GM23338 (cell line): ENCODE measurements at regions not wholly inside any gene's neighbourhood (a gene's known extent, or its start where the extent isn't known, plus 50 kb on each side); places are given as distances from the start of the nearest gene placed in this dataset.

Source experiments
- ATAC-seq: fragments of 200-7000 bp; cut with Tn5 transposase; 3 replicates; pipeline ENCODE4 v1.9.1; 2020
- DNase-seq: peaks from one replicate; pipeline ENCODE4 v3.0.0-alpha.2; 2015; ENCODE audit warnings: low spot score
- H2AFZ ChIP-seq: fragments of 200-600 bp; sonication (generic); 2 replicates; pipeline ENCODE4 v1.8.0; 2016; ENCODE audit warnings: antibody characterized with exemption, mild to moderate bottlenecking, moderate library complexity
- H3F3A ChIP-seq: fragments of 200-600 bp; sonication (generic); replicated peaks from 2 replicates; pipeline ENCODE4 v1.8.0; 2017; ENCODE audit warnings: antibody characterized with exemption, mixed run types, low read depth
- H3K27ac ChIP-seq: fragments of 200-600 bp; sonication (generic); 2 replicates; pipeline ENCODE4 v1.6.1; 2016; ENCODE audit warnings: low read depth
- H3K27me3 ChIP-seq: fragments of 200-600 bp; sonication (generic); 2 replicates; pipeline ENCODE4 v1.8.0; 2016; ENCODE audit warnings: mild to moderate bottlenecking, mixed run types, moderate library complexity; ENCODE audit not compliant: insufficient read depth
- H3K36me3 ChIP-seq: fragments of 200-600 bp; sonication (generic); 2 replicates; pipeline ENCODE4 v1.8.0; 2016; ENCODE audit warnings: mild to moderate bottlenecking; ENCODE audit not compliant: insufficient read depth
- H3K4me1 ChIP-seq: fragments of 200-600 bp; sonication (generic); 2 replicates; pipeline ENCODE4 v1.8.0; 2016; ENCODE audit warnings: mild to moderate bottlenecking, moderate library complexity; ENCODE audit not compliant: insufficient read depth
- H3K4me2 ChIP-seq: fragments of 200-600 bp; sonication (generic); 2 replicates; pipeline ENCODE4 v1.7.1; 2017; ENCODE audit warnings: mixed run types
- H3K4me3 ChIP-seq: fragments of 200-600 bp; sonication (generic); 2 replicates; pipeline ENCODE4 v1.6.1; 2016; ENCODE audit warnings: mixed run types
- H3K79me2 ChIP-seq: fragments of 200-600 bp; sonication (generic); replicated peaks from 2 replicates; pipeline ENCODE4 v1.8.0; 2017; ENCODE audit warnings: mild to moderate bottlenecking; ENCODE audit not compliant: insufficient read depth
- H3K9me2 ChIP-seq: fragments of 200-600 bp; sonication (generic); 2 replicates; pipeline ENCODE4 v1.8.0; 2017; ENCODE audit not compliant: insufficient read depth
- H4K20me1 ChIP-seq: fragments of 200-600 bp; sonication (generic); replicated peaks from 2 replicates; pipeline ENCODE4 v1.8.0; 2017; ENCODE audit warnings: mild to moderate bottlenecking; ENCODE audit not compliant: insufficient read depth
- H3K27ac Mint-ChIP-seq: 2 replicates; pipeline ENCODE4 v1.8.0; 2020; ENCODE audit warnings: inconsistent platforms, mild to moderate bottlenecking, moderate library complexity, mixed read lengths
- H3K27me3 Mint-ChIP-seq: 3 replicates; pipeline ENCODE4 v1.8.0; 2022; ENCODE audit warnings: low read depth, mild to moderate bottlenecking, moderate library complexity, mixed read lengths, inconsistent platforms; ENCODE audit not compliant: insufficient read depth, poor library complexity
- H3K36me3 Mint-ChIP-seq: 3 replicates; pipeline ENCODE4 v1.8.0; 2021; ENCODE audit warnings: low read depth, mild to moderate bottlenecking, inconsistent platforms, moderate library complexity, mixed read lengths
- H3K4me1 Mint-ChIP-seq: 3 replicates; pipeline ENCODE4 v1.8.0; 2020; ENCODE audit warnings: mild to moderate bottlenecking, inconsistent platforms, mixed read lengths
- H3K4me3 Mint-ChIP-seq: 3 replicates; pipeline ENCODE4 v1.8.0; 2021; ENCODE audit warnings: moderate library complexity, mild to moderate bottlenecking, inconsistent platforms, mixed read lengths
- H3K9me3 Mint-ChIP-seq: 3 replicates; pipeline ENCODE4 v1.8.0; 2020; ENCODE audit warnings: moderate library complexity, mild to moderate bottlenecking, inconsistent platforms, mixed read lengths
- CREB1 ChIP-seq: fragments of 250-450 bp; sonication (Bioruptor Pico); IDR thresholded peaks from 2 replicates; pipeline ENCODE4 v1.5.0; 2020; ENCODE audit warnings: low read depth, mild to moderate bottlenecking, moderate library complexity
- ETS1 ChIP-seq: IDR thresholded peaks from 2 replicates; pipeline ENCODE4 v1.6.1; 2016; ENCODE audit warnings: antibody characterized with exemption
- EZH2 ChIP-seq: fragments of 200-600 bp; sonication (generic); IDR thresholded peaks from one replicate; pipeline ENCODE4 v1.8.0; 2017; ENCODE audit warnings: antibody characterized with exemption, mild to moderate bottlenecking, low read depth; ENCODE audit not compliant: unreplicated experiment
- JUNB ChIP-seq: IDR thresholded peaks from one replicate; pipeline ENCODE4 v1.6.1; 2016; ENCODE audit warnings: antibody characterized with exemption; ENCODE audit not compliant: unreplicated experiment
- NANOG ChIP-seq: IDR thresholded peaks from 2 replicates; pipeline ENCODE4 v1.6.1; 2016; ENCODE audit warnings: antibody characterized with exemption, borderline replicate concordance
- POLR2AphosphoS5 ChIP-seq: IDR thresholded peaks from 2 replicates; pipeline ENCODE4 v1.6.1; 2016; ENCODE audit warnings: antibody characterized with exemption, low read depth
- REST ChIP-seq: IDR thresholded peaks from one replicate; pipeline ENCODE4 v1.6.1; 2018; ENCODE audit warnings: antibody characterized with exemption; ENCODE audit not compliant: unreplicated experiment
- STAT1 ChIP-seq: IDR thresholded peaks from one replicate; pipeline ENCODE4 v1.6.1; 2016; ENCODE audit warnings: antibody characterized with exemption; ENCODE audit not compliant: unreplicated experiment
- ZNF114 ChIP-seq: fragments of 250-450 bp; sonication (Bioruptor Pico); IDR thresholded peaks from 2 replicates; pipeline ENCODE4 v1.5.0; 2020; ENCODE audit warnings: mild to moderate bottlenecking, moderate library complexity
- ZNF331 ChIP-seq: fragments of 250-450 bp; sonication (Bioruptor Pico); IDR thresholded peaks from 2 replicates; pipeline ENCODE4 v1.5.0; 2020; ENCODE audit warnings: low read depth, mild to moderate bottlenecking, moderate library complexity
- TF ChIP-seq, protein P1 (sequence below): fragments of 250-450 bp; sonication (Bioruptor Pico); IDR thresholded peaks from 2 replicates; pipeline ENCODE4 v1.5.0; 2020; ENCODE audit warnings: mild to moderate bottlenecking, moderate library complexity

GRCh38 chr11:36933481-36933880, 335.4 kb upstream of the RAG2 start:
- peaks cover 17% of the 10 kb centered on the region for H3K36me3 Mint-ChIP-seq
- Histone ChIP-seq H3K4me3 (no peak overlapping the region), H3K36me3 (no peaks in the 10 kb centered on the region; the same call in 1 of the 2 replicates), H2AFZ (no peak overlapping the region), H3K4me1 (no peaks in the 10 kb centered on the region), H3F3A (no peaks in the 10 kb centered on the region), H3K4me2 (no peak overlapping the region), H4K20me1 (no peaks in the 10 kb centered on the region), H3K27ac (no peak overlapping the region), H3K79me2 (no peaks in the 10 kb centered on the region), H3K9me2 (no peaks in the 10 kb centered on the region), H3K27me3 (no peaks in the 10 kb centered on the region)
- no peak overlapping the region for H3K27ac Mint-ChIP-seq
- H3K9me3 Mint-ChIP-seq: peaks cover 80% of the 10 kb centered on the region
- TF ChIP-seq ZNF114 (CRISPR knock-in tag): no peak
- TF ChIP-seq JUNB: no peak
- no peaks in the 10 kb centered on the region for H3K4me1 Mint-ChIP-seq
- H3K4me3 Mint-ChIP-seq: no peak overlapping the region
- H3K27me3 Mint-ChIP-seq: peaks cover 2% of the 10 kb centered on the region
- no peak for ATAC-seq
- DNase-seq: no peak

GRCh38 chr11:36931139-36931538, 333.1 kb upstream of the RAG2 start:
- no peaks in the 10 kb centered on the region for H3K79me2 ChIP-seq

More at GRCh38 chr11:36931139-36931538, 333.1 kb upstream of the RAG2 start:
- H3K9me2 ChIP-seq: no peaks in the 10 kb centered on the region
- peaks cover 17% of the 10 kb centered on the region for H3K36me3 Mint-ChIP-seq
- no peak overlapping the region for H2AFZ ChIP-seq
- H3K27me3 Mint-ChIP-seq: no peaks in the 10 kb centered on the region
- DNase-seq (no peak), ATAC-seq (no peak)
- H3K27me3 ChIP-seq: no peaks in the 10 kb centered on the region
- no peak overlapping the region for H3K4me2 ChIP-seq
- no peak overlapping the region for H3K27ac ChIP-seq
- H3K4me3 Mint-ChIP-seq: no peak overlapping the region
- peaks cover 82% of the 10 kb centered on the region for H3K9me3 Mint-ChIP-seq
- H3K36me3 ChIP-seq: no peaks in the 10 kb centered on the region; the same call in 1 of the 2 replicates
- no peak overlapping the region for H3K27ac Mint-ChIP-seq
- no peaks in the 10 kb centered on the region for H3K4me1 Mint-ChIP-seq
- no peaks in the 10 kb centered on the region for H4K20me1 ChIP-seq
- H3F3A ChIP-seq: no peaks in the 10 kb centered on the region
- no peaks in the 10 kb centered on the region for H3K4me1 ChIP-seq
- TF ChIP-seq, protein P1, sequence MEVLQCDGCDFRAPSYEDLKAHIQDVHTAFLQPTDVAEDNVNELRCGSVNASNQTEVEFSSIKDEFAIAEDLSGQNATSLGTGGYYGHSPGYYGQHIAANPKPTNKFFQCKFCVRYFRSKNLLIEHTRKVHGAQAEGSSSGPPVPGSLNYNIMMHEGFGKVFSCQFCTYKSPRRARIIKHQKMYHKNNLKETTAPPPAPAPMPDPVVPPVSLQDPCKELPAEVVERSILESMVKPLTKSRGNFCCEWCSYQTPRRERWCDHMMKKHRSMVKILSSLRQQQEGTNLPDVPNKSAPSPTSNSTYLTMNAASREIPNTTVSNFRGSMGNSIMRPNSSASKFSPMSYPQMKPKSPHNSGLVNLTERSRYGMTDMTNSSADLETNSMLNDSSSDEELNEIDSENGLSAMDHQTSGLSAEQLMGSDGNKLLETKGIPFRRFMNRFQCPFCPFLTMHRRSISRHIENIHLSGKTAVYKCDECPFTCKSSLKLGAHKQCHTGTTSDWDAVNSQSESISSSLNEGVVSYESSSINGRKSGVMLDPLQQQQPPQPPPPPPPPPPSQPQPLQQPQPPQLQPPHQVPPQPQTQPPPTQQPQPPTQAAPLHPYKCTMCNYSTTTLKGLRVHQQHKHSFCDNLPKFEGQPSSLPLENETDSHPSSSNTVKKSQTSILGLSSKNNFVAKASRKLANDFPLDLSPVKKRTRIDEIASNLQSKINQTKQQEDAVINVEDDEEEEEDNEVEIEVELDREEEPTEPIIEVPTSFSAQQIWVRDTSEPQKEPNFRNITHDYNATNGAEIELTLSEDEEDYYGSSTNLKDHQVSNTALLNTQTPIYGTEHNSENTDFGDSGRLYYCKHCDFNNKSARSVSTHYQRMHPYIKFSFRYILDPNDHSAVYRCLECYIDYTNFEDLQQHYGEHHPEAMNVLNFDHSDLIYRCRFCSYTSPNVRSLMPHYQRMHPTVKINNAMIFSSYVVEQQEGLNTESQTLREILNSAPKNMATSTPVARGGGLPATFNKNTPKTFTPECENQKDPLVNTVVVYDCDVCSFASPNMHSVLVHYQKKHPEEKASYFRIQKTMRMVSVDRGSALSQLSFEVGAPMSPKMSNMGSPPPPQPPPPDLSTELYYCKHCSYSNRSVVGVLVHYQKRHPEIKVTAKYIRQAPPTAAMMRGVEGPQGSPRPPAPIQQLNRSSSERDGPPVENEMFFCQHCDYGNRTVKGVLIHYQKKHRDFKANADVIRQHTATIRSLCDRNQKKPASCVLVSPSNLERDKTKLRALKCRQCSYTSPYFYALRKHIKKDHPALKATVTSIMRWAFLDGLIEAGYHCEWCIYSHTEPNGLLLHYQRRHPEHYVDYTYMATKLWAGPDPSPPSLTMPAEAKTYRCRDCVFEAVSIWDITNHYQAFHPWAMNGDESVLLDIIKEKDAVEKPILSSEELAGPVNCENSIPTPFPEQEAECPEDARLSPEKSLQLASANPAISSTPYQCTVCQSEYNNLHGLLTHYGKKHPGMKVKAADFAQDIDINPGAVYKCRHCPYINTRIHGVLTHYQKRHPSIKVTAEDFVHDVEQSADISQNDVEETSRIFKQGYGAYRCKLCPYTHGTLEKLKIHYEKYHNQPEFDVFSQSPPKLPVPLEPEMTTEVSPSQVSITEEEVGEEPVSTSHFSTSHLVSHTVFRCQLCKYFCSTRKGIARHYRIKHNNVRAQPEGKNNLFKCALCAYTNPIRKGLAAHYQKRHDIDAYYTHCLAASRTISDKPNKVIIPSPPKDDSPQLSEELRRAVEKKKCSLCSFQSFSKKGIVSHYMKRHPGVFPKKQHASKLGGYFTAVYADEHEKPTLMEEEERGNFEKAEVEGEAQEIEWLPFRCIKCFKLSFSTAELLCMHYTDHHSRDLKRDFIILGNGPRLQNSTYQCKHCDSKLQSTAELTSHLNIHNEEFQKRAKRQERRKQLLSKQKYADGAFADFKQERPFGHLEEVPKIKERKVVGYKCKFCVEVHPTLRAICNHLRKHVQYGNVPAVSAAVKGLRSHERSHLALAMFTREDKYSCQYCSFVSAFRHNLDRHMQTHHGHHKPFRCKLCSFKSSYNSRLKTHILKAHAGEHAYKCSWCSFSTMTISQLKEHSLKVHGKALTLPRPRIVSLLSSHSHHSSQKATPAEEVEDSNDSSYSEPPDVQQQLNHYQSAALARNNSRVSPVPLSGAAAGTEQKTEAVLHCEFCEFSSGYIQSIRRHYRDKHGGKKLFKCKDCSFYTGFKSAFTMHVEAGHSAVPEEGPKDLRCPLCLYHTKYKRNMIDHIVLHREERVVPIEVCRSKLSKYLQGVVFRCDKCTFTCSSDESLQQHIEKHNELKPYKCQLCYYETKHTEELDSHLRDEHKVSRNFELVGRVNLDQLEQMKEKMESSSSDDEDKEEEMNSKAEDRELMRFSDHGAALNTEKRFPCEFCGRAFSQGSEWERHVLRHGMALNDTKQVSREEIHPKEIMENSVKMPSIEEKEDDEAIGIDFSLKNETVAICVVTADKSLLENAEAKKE (CRISPR knock-in tag): no peak
- TF ChIP-seq JUNB (no peak), EZH2 (no peak), REST (no peak), CREB1 (CRISPR knock-in tag) (no peak), POLR2AphosphoS5 (no peak), ZNF331 (CRISPR knock-in tag) (no peak), STAT1 (no peak), NANOG (no peak), ETS1 (no peak)
- no peak overlapping the region for H3K4me3 ChIP-seq
